Vagina (tissue), 2 donors: ENCODE measurements at regions not wholly inside any gene's neighbourhood (a gene's known extent, or its start where the extent isn't known, plus 50 kb on each side); places are given as distances from the start of the nearest gene placed in this dataset.

Source experiments
- CTCF ChIP-seq, 3 experiments: fragments of 450-650 bp in 2 of 3; fragments of 200-600 bp in 1 of 3; sonication (generic) in 1 of 3; IDR thresholded peaks; one replicate each; pipeline ENCODE4 v1.5.1; 2017 to 2019; ENCODE audit warnings: antibody characterized with exemption in 3 of 3, mild to moderate bottlenecking in 2 of 3, moderate library complexity in 2 of 3
- POLR2A ChIP-seq, 2 donors: fragments of 450-650 bp; IDR thresholded peaks; one replicate each; pipeline ENCODE4 v1.6.1; 2017; ENCODE audit warnings: antibody characterized with exemption in 2 of 2, mild to moderate bottlenecking in 2 of 2, moderate library complexity in 2 of 2

GRCh38 chr12:114209861-114210260, 196.1 kb downstream of the TBX5 start:
- no peak for TF ChIP-seq CTCF (IDR thresholded peaks at IDR 0.05)
- no peak for TF ChIP-seq POLR2A (IDR thresholded peaks at IDR 0.05)
